ENCODE measurements at regions not wholly inside any gene's neighbourhood (a gene's known extent, or its start where the extent isn't known, plus 50 kb on each side); places are given as distances from the start of the nearest gene placed in this dataset.

GRCh38 chr4:96389770-96390169 lies 549.9 kb downstream of the PDHA2 start:
- no peaks in the 10 kb centered on the region for H3K36me3 ChIP-seq (replicated peaks in 1 of 2; ENCODE audit: insufficient read depth in 1 of 2, low read depth in 2 of 2)

GRCh38 chr4:96390404-96390803 lies 550.5 kb downstream of the PDHA2 start:
- no peaks in the 10 kb centered on the region for H3K4me1 ChIP-seq
- no peaks in the 10 kb centered on the region for H3K9me3 ChIP-seq
- intact Hi-C loops (cut with DNase I): no loop called here
- TF ChIP-seq POLR2A (IDR thresholded peaks at IDR 0.05) (no peak), CTCF (IDR thresholded peaks at IDR 0.05) (no peak)
- H3K27ac ChIP-seq: no peak overlapping the region
- WGBS, 2 donors: 48 to 64% methylated on average over 5 of the region's 5 CpGs
- no peaks in the 10 kb centered on the region for H3K27me3 ChIP-seq
- DNase-seq (no peak), ATAC-seq (no peak)
- no peak overlapping the region for H3K4me3 ChIP-seq
- no peaks in the 10 kb centered on the region for H3K36me3 ChIP-seq (replicated peaks in 1 of 2; ENCODE audit: insufficient read depth in 1 of 2, low read depth in 2 of 2)

More at GRCh38 chr4:96389770-96390169, 549.9 kb downstream of the PDHA2 start:
- TF ChIP-seq CTCF (IDR thresholded peaks at IDR 0.05) (no peak), POLR2A (IDR thresholded peaks at IDR 0.05) (no peak)
- Histone ChIP-seq H3K4me3 (no peak overlapping the region), H3K27me3 (no peaks in the 10 kb centered on the region), H3K27ac (no peak overlapping the region), H3K9me3 (no peaks in the 10 kb centered on the region), H3K4me1 (no peaks in the 10 kb centered on the region)
- ATAC-seq (no peak), DNase-seq (no peak)
- 22 to 34% methylated on average over 2 of the region's 2 CpGs for WGBS, 2 donors
- intact Hi-C loops (cut with DNase I): no loop called here

GRCh38 chr4:96395747-96396146 lies 555.9 kb downstream of the PDHA2 start:
- Histone ChIP-seq H3K4me1 (no peaks in the 10 kb centered on the region), H3K27ac (no peak overlapping the region), H3K9me3 (peaks cover 0 to 3% (median 0%) of the 10 kb centered on the region in 3 donors), H3K36me3 (replicated peaks in 1 of 2; ENCODE audit: insufficient read depth in 1 of 2, low read depth in 2 of 2) (no peaks in the 10 kb centered on the region), H3K27me3 (no peaks in the 10 kb centered on the region), H3K4me3 (no peak overlapping the region)
- intact Hi-C loops (cut with DNase I): no loop called here
- DNase-seq (no peak), ATAC-seq (no peak)
- TF ChIP-seq POLR2A (IDR thresholded peaks at IDR 0.05): no peak

- no peaks in the 10 kb centered on the region for H3K9me3 ChIP-seq
- H3K4me1 ChIP-seq: no peaks in the 10 kb centered on the region
- TF ChIP-seq CTCF (IDR thresholded peaks at IDR 0.05): no peak
- no peak for TF ChIP-seq POLR2A (IDR thresholded peaks at IDR 0.05)
- H3K27ac ChIP-seq: no peak overlapping the region
- 38 to 39% methylated on average over 3 of the region's 3 CpGs for WGBS, 2 donors
- H3K27me3 ChIP-seq: no peaks in the 10 kb centered on the region
- ATAC-seq (no peak), DNase-seq (no peak)
- intact Hi-C loops (cut with DNase I): no loop called here
- H3K36me3 ChIP-seq (replicated peaks in 1 of 2; ENCODE audit: insufficient read depth in 1 of 2, low read depth in 2 of 2): no peaks in the 10 kb centered on the region
- no peak overlapping the region for H3K4me3 ChIP-seq
Observed at GRCh38 chr4:96406742-96407141, 566.8 kb downstream of the PDHA2 start.

- ATAC-seq: no peak
- H3K27ac ChIP-seq: no peak overlapping the region
Observed at GRCh38 chr4:96407225-96407624, 567.3 kb downstream of the PDHA2 start.

More at GRCh38 chr4:96407225-96407624, 567.3 kb downstream of the PDHA2 start:
- Histone ChIP-seq H3K9me3 (no peaks in the 10 kb centered on the region), H3K4me3 (no peak overlapping the region), H3K27me3 (no peaks in the 10 kb centered on the region), H3K4me1 (no peaks in the 10 kb centered on the region), H3K36me3 (replicated peaks in 1 of 2; ENCODE audit: insufficient read depth in 1 of 2, low read depth in 2 of 2) (no peaks in the 10 kb centered on the region)
- intact Hi-C loops (cut with DNase I): no loop called here
- 60 to 65% methylated on average over 4 of the region's 4 CpGs for WGBS, 2 donors
- no peak for TF ChIP-seq CTCF (IDR thresholded peaks at IDR 0.05)
- TF ChIP-seq POLR2A (IDR thresholded peaks at IDR 0.05): no peak
- DNase-seq: no peak

Data from body of pancreas (tissue), 4 donors.